ENCODE measurements at regions not wholly inside any gene's neighbourhood (a gene's known extent, or its start where the extent isn't known, plus 50 kb on each side); places are given as distances from the start of the nearest gene placed in this dataset.
"Not testable (repeated sequence)": the region's sequence is repeated elsewhere in the genome, so short reads cannot be mapped to it uniquely, and the experiment has no call there.

DNA sequence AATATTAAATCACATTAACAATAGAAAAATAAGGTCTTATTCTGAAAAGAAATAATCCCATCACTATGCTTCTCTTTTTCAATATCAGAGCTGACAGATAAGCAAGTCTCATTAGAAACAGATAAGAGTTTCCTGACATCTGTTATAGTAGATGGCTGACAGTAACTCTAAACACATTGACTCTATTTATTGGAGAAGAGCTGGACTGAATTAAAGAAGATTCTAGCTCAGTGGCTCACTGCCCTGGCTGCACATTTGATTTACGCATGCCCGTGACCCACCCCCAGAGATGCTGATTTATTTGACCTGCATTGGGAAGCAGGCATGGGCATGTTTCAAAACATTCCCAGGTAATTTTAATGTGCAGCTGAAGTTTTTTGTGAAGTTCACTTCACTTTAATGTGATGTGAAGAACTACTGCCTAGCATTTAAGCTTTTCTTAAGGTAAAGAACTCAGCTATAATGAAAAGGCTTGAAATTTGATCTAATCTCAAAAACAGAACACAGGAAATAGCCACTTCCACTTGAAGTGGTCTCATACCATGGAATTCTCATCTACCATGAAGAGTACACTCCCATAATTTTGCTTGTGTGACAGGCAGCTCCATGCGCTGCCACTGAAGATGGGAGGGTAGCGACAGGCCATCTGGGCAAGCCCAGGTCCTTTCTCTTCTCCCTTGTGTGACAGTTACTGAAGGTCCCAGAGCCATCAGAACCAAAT is 162.3 kb downstream of the TPBG start:
- DNase-seq (ENCODE audit: low read depth): no peak
- no peak overlapping the region for H3K4me3 ChIP-seq (replicated peaks; ENCODE audit: low read depth, low read length)
- TF ChIP-seq, protein P1, sequence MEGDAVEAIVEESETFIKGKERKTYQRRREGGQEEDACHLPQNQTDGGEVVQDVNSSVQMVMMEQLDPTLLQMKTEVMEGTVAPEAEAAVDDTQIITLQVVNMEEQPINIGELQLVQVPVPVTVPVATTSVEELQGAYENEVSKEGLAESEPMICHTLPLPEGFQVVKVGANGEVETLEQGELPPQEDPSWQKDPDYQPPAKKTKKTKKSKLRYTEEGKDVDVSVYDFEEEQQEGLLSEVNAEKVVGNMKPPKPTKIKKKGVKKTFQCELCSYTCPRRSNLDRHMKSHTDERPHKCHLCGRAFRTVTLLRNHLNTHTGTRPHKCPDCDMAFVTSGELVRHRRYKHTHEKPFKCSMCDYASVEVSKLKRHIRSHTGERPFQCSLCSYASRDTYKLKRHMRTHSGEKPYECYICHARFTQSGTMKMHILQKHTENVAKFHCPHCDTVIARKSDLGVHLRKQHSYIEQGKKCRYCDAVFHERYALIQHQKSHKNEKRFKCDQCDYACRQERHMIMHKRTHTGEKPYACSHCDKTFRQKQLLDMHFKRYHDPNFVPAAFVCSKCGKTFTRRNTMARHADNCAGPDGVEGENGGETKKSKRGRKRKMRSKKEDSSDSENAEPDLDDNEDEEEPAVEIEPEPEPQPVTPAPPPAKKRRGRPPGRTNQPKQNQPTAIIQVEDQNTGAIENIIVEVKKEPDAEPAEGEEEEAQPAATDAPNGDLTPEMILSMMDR (IDR thresholded peaks at IDR 0.05; ENCODE audit: low read length, missing control alignments): no peak

DNA sequence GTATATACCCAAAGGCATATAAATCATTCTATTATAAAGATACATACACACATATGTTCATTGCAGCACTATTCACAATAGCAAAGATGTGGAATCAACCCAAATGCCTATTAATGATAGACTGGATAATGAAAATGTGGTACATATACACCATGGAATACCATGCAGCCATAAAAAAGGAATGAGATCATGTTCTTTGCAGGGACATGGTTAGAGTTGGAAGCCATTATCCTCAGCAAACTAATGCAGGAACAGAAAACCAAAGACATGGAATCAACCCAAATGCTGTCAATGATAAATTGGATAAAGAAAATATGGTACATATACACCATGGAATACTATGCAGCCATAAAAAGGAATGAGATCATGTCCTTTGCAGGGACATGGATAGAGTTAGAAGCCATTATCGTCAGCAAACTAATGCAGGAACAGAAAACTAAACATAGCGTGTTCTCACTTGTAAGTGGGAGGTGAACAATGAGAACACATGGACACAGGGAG is 166.4 kb downstream of the TPBG start:
- not testable (repeated sequence) for H3K4me3 ChIP-seq (replicated peaks; ENCODE audit: low read depth, low read length); DNase-seq (ENCODE audit: low read depth)

DNA sequence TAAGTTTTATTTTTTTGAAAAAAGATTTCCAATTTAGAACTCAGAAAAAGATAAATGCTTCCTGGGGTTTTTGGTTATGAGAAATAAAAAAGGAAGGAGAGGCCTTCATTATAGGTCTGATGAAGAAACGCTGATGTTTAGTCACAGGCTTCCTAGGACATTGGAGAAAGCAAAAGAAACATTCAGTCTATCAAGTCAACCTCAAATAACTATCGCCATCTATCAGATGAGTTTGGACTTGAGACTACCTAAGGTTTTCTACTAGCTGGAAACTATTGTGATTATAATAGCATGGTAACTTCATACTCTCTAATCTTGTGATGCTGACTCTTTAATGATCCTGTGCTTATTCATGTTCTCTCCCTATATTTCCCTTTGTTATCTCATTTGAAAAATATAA is 171.3 kb downstream of the TPBG start:
- TF ChIP-seq, protein P1 (IDR thresholded peaks at IDR 0.05; ENCODE audit: low read length, missing control alignments): no peak
- H3K4me3 ChIP-seq (replicated peaks; ENCODE audit: low read depth, low read length): no peak overlapping the region
- no peak for DNase-seq (ENCODE audit: low read depth)

DNA sequence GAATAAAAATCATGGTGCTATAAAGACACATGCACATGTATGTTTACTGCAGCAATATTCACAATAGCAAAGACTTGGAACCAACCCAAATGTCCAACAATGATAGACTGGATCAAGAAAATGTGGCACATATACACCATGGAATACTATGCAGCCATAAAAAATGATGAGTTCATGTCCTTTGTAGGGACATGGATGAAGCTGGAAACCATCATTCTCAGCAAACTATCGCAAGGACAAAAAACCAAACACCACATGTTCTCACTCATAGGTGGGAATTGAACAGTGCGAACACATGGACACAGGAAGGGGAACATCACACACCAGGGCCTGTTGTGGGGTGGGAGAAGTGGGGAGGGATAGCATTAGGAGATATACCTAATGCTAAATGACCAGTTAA is 185.9 kb downstream of the TPBG start:
- not testable (repeated sequence) for DNase-seq (ENCODE audit: low read depth); H3K4me3 ChIP-seq (replicated peaks; ENCODE audit: low read depth, low read length)

DNA sequence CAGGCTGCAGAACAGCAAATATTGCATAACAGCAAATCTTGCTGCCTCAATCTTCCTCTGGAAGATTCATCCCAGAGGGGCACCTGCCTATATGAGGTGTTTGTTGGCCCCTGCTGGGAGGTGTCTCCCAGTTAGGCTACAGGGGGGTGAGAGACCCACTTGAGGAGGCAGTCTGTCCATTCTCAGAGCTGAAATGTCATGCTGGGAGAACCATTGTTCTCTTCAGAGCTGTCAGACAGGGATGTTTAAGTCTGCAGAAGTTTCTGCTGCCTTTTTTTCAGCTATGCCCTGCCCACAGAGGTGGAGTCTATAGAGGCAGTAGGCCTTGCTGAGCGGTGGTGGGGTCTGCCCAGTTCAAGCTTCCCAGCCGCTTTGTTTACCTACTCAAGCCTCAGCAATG is 187.7 kb downstream of the TPBG start:
- not testable (repeated sequence) for DNase-seq (ENCODE audit: low read depth); H3K4me3 ChIP-seq (replicated peaks; ENCODE audit: low read depth, low read length)

DNA sequence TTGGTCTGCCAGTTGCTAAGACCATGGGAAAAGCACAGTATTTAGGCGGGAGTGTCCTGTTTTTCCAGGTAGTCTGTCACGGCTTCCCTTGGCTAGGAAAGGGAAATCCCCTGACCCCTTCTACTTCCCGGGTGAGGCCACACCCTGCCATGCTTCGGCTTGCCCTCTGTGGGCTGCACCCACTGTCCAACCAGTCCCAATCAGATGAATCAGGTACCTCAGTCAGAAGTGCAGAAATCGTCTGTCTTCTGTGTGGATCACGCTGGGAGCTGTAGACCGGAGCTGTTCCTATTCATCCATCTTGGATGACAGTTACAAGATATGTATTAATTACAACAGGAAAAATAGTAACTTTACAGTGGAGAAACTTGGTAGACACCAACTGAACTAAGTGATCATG is 188.2 kb downstream of the TPBG start:
- TF ChIP-seq, protein P1 (IDR thresholded peaks at IDR 0.05; ENCODE audit: low read length, missing control alignments): no peak
- no peak overlapping the region for H3K4me3 ChIP-seq (replicated peaks; ENCODE audit: low read depth, low read length)
- DNase-seq (ENCODE audit: low read depth): no peak

DNA sequence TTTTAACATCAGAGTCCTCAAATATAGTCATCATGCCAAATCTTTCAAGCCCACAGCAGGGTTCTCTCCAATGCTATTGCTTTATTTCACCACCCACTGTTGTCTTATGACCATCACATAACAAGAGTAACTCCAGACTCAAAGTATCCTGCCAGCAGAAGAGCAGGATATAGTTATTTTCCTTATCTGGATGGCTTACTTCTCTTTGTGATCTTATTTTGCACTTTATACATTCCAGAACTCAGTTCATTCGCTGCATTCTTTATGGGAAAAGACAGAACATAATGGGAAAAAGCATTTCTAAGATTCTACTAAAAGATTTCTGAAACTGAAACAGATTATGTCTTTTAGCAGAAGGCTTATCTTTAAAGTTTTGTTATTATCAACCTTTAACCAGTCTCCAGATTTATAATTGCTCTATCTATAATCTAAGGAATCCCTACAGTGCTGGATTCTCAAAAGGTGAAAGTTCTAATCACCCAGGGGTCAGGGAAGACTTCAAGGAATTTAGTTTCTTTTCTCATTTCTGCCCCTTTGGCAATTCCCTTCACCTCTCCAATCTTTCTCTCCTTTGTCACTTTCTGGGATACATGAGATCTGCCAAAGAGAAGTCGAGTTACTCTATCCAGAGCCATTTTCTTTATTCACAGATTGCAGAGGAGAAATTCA is 190.4 kb downstream of the TPBG start:
- no peak for DNase-seq (ENCODE audit: low read depth)
- TF ChIP-seq, protein P1 (IDR thresholded peaks at IDR 0.05; ENCODE audit: low read length, missing control alignments): no peak
- no peak overlapping the region for H3K4me3 ChIP-seq (replicated peaks; ENCODE audit: low read depth, low read length)

DNA sequence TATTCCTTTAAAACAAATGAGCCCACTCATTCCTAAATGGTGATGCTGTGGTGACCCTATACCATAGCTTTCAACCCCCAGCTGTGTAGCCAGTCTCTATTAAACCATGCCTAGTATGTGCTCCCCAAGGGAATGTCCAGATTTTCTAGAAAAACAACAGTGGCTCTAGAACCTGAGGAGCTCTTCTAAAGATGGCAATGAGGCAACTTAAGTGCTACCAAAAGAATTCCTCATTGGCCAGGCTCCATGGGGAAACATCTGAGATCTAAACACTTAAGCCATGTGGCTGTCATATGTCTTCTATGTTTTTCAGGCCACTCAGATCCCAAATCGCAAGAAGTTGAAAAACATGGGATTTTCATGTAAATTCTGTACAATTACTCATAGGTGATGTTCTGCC is 191.0 kb downstream of the TPBG start:
- TF ChIP-seq, protein P1 (IDR thresholded peaks at IDR 0.05; ENCODE audit: low read length, missing control alignments): no peak
- no peak overlapping the region for H3K4me3 ChIP-seq (replicated peaks; ENCODE audit: low read depth, low read length)
- no peak for DNase-seq (ENCODE audit: low read depth)
